Activated CD8-positive, alpha-beta T cell treated with anti-CD3 and anti-CD28 coated beads, Interleukin-2, amount 10 ng/mL, durations not matched to agents 7 days and 5 days (primary cell): ENCODE measurements at regions not wholly inside any gene's neighbourhood (a gene's known extent, or its start where the extent isn't known, plus 50 kb on each side); places are given as distances from the start of the nearest gene placed in this dataset.
"Not testable (repeated sequence)": the region's sequence is repeated elsewhere in the genome, so short reads cannot be mapped to it uniquely, and the experiment has no call there.

Experiments
- ATAC-seq: fragments of 150-1000 bp; cut with Tn5 transposase; one replicate; pipeline ENCODE4 v1.10.0; 2021; ENCODE audit warnings: moderate library complexity
- CTCF ChIA-PET: fragments of 350-600 bp; sonication (Branson Sonifier 250); formaldehyde crosslinking; loops from one replicate; lab custom pipeline; 2021; ENCODE audit warnings: antibody characterized with exemption; lab: Charles Lee
- POLR2A ChIA-PET: fragments of 350-600 bp; sonication (Branson Sonifier 250); formaldehyde crosslinking; loops from one replicate; lab custom pipeline; 2021; ENCODE audit warnings: antibody characterized with exemption; lab: Charles Lee
- DNase-seq: peaks from one replicate; pipeline ENCODE4 v3.0.0-alpha.2; 2020
- H3K27ac Mint-ChIP-seq: one replicate; pipeline ENCODE4 v1.8.0; 2021; ENCODE audit warnings: mild to moderate bottlenecking, mixed read lengths
- H3K27me3 Mint-ChIP-seq: one replicate; pipeline ENCODE4 v1.8.0; 2021; ENCODE audit warnings: low read depth, mixed read lengths
- H3K36me3 Mint-ChIP-seq: one replicate; pipeline ENCODE4 v1.8.0; 2021; ENCODE audit warnings: low read depth, mixed read lengths
- H3K4me1 Mint-ChIP-seq: one replicate; pipeline ENCODE4 v1.8.0; 2021; ENCODE audit warnings: low read depth, mixed read lengths
- H3K4me3 Mint-ChIP-seq: one replicate; pipeline ENCODE4 v1.8.0; 2021; ENCODE audit warnings: mild to moderate bottlenecking, mixed read lengths
- H3K9me3 Mint-ChIP-seq: one replicate; pipeline ENCODE4 v1.8.0; 2022; ENCODE audit warnings: mixed read lengths; ENCODE audit not compliant: insufficient read depth

DNA sequence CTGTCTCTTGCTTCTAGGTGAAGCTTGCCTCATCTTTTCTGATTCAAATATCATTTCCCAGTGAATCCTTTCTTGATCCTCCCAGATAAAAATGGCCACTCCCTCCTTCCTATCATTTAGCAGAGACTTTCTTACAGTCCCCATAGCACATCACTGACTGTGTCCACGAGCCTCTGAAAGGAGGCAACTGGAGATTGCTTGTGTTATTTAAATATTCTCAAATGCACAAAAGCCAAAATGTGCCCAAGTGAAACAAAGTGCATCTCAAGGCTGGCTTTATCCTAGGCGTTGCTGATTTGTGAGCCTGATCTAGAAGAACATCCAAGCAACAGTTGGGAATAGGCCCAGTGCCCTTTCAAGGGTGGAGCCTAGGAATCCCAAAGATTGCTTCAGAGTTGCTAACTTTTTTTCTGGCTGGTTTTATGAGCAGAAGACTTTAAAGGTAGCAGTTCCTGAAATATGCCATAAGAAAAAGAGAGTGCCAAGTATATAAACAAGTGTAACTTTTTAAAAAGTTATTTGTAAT, 393.6 kb downstream of the CD83 start:
- Mint-ChIP-seq H3K27me3 (peaks cover 14% of the 10 kb centered on the region), H3K9me3 (no peaks in the 10 kb centered on the region), H3K4me3 (no peak overlapping the region), H3K36me3 (no peaks in the 10 kb centered on the region), H3K27ac (no peak overlapping the region), H3K4me1 (peaks cover 15% of the 10 kb centered on the region)
- ChIA-PET POLR2A (no interaction called here), CTCF (no interaction called here)
- no peak for DNase-seq
- no peak for ATAC-seq

DNA sequence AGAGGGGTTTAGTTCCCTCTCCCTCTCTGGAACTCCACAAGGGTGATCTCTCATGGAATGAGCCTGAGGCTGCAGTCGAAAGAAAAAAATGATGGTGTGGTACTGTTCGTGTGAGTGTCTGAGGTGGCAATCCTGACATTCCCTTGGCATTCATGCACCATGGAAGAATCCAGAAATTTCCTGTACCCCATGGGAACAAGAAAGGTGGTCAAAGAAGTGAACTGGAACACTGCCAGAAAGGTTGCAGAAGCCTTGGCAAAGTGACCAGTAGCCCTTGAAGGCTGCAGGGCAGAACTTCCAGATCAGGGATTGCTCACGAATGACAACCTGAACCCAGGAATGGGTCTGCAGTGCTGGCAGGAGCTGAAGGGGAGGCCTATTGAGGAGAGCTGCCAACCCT, 394.7 kb downstream of the CD83 start:
- H3K27ac Mint-ChIP-seq = no peak overlapping the region
- H3K9me3 Mint-ChIP-seq = no peaks in the 10 kb centered on the region
- peaks cover 14% of the 10 kb centered on the region for H3K27me3 Mint-ChIP-seq
- POLR2A ChIA-PET = no interaction called here
- no peak overlapping the region for H3K4me3 Mint-ChIP-seq
- H3K36me3 Mint-ChIP-seq = no peaks in the 10 kb centered on the region
- peaks cover 14% of the 10 kb centered on the region for H3K4me1 Mint-ChIP-seq
- ATAC-seq (no peak), DNase-seq (no peak)
- CTCF ChIA-PET = no interaction called here

- no peak for DNase-seq
- CTCF ChIA-PET = no interaction called here
- POLR2A ChIA-PET = no interaction called here
- H3K27ac Mint-ChIP-seq = no peak overlapping the region
- no peaks in the 10 kb centered on the region for H3K36me3 Mint-ChIP-seq
- H3K9me3 Mint-ChIP-seq = no peaks in the 10 kb centered on the region
- H3K27me3 Mint-ChIP-seq = peaks cover 14% of the 10 kb centered on the region
- H3K4me3 Mint-ChIP-seq = no peak overlapping the region
- peaks cover 14% of the 10 kb centered on the region for H3K4me1 Mint-ChIP-seq
- ATAC-seq = no peak
These were observed 396.2 kb downstream of the CD83 start for GRCh38 chr6:14513496-14514393.

DNA sequence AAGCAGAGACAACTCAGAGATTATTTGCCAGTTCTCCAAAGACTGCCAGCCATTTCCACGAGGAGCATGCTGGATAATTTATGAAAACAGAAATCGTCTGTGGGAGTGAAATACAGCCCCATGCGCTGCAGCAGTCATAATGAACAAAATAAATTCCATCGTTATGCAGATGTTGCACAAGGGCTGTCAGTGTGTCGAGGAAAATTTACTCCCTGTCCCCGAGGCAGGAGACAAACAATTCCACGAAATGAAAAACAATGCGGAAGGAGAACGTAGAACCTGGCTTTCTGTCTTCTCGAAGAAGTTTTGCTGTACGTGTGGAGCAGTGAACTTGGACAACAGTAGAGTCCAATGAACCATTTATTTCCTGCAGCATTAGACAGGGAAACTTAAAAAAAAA, 399.4 kb downstream of the CD83 start:
- no peaks in the 10 kb centered on the region for H3K36me3 Mint-ChIP-seq
- POLR2A ChIA-PET = interaction anchor here (0.8 kb wide), 1 partner anchor 46 kb away, joined by 3 read pairs; no protein-coding TSS in a partner anchor
- no peak for ATAC-seq
- no peak overlapping the region for H3K27ac Mint-ChIP-seq
- CTCF ChIA-PET = no interaction called here
- H3K4me1 Mint-ChIP-seq = peaks cover 14% of the 10 kb centered on the region
- DNase-seq = no peak
- H3K27me3 Mint-ChIP-seq = peaks cover 2% of the 10 kb centered on the region
- no peaks in the 10 kb centered on the region for H3K9me3 Mint-ChIP-seq
- H3K4me3 Mint-ChIP-seq = no peak overlapping the region

DNA sequence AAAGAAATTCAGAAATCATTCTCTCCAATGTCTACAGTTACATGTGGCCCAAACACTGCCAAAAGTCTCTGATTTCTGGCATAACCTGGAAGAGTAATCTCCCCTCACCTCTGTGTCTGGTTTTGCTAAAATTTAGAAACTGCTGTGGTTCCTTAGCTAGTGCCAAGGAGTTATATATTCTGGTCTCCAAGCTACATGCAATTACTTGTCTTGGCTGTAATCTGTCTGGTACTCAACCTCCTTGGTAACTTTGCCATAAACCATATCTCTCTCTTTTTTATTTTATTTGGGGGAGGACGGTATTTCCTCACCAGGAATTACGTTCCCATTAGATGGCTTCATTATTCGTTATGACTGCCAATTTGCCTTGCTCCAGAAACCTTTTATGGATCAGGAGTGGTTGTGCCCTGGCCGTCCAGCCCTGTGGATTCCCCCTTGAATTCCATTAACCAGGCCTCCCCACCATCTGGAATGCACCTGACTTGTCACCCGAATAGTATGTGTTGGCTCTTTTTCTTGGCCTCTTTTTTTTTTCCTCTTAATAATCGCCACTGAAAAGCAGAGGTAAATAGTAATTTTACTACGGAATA, 400.0 kb downstream of the CD83 start:
- no peak for DNase-seq
- ChIA-PET POLR2A (no interaction called here), CTCF (no interaction called here)
- Mint-ChIP-seq H3K27ac (no peak overlapping the region), H3K36me3 (no peaks in the 10 kb centered on the region), H3K9me3 (no peaks in the 10 kb centered on the region), H3K4me1 (peaks cover 14% of the 10 kb centered on the region), H3K4me3 (no peak overlapping the region), H3K27me3 (no peaks in the 10 kb centered on the region)
- ATAC-seq = no peak

DNA sequence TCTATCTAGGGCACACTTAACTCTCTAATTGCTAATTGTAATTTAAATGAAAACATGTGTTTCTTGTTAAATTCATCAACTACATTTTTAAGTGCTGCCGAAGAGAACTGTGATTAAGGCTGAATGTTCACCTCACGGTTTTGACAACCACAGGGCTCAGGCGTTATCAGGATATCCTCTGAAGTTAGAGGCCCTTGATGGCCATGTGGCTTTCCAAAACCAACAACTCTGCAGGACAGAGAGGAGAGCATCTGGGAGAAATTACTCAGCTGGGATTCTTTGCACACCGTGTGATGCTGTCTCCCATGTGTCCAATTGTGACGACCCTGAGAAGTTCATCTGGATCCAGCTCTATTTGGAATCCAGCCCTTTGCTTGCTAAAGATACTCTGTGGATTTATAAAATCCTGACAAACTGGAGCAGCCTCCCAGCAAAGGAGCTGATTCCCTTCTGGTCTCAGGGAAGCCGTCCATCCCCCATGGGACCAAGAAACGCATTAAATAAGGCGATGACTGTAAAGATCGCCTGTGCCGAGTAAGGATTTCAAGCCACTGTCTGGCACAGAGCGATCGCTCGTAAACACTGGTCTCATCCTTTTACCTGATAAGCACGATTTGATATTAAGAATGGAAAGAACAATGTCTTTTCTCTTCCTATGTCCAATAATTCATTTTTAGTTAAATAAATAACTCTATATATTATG, 401.1 kb downstream of the CD83 start:
- Mint-ChIP-seq H3K4me1 (peaks cover 9% of the 10 kb centered on the region), H3K27me3 (no peaks in the 10 kb centered on the region), H3K4me3 (no peak overlapping the region), H3K9me3 (no peaks in the 10 kb centered on the region), H3K36me3 (no peaks in the 10 kb centered on the region), H3K27ac (no peak overlapping the region)
- ATAC-seq (no peak), DNase-seq (no peak)
- CTCF ChIA-PET = no interaction called here
- POLR2A ChIA-PET = no interaction called here

DNA sequence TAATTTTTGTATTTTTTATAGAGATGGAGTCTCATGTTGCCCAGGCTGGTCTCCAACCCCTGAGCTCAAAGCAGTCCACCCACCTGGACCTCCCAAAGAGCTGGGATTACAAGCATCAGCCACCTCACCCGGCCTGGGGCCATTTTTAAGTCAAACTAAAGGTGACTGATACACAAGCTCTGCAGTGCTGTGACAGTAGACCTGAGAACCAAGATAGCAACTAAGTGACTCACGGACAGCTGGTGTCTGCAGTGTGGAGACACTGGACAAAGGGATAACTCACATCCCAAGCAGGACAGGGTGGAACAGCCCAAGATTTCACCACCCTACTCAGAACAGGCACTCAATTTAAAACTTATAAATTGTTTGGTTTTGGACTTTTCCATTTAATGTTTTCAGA, 402.5 kb downstream of the CD83 start:
- CTCF ChIA-PET = no interaction called here
- no peaks in the 10 kb centered on the region for H3K27me3 Mint-ChIP-seq
- ATAC-seq (no peak), DNase-seq (no peak)
- no peaks in the 10 kb centered on the region for H3K36me3 Mint-ChIP-seq
- no peak overlapping the region for H3K27ac Mint-ChIP-seq
- H3K4me1 Mint-ChIP-seq = peaks cover 6% of the 10 kb centered on the region
- H3K4me3 Mint-ChIP-seq = no peak overlapping the region
- POLR2A ChIA-PET = no interaction called here
- no peaks in the 10 kb centered on the region for H3K9me3 Mint-ChIP-seq

DNA sequence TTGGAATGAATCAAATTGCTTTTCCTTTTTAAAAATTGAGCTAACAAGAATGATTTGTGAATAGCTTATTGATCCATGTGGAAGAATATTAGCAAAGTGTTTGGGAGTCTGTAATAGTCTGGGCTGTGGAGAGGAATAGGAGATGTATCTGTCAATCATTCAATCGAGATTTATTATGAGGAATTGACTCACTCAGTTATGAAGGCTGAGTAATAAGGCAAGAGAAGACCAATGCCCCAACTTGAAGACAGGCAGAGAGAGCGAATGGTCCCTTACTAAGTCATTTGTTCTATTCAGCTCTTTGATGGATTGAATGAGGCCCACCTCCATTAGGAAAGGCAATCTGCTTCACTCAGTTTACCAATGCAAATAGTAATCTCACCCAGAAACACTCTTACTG, 403.0 kb downstream of the CD83 start:
- Mint-ChIP-seq H3K4me1 (peaks cover 6% of the 10 kb centered on the region), H3K9me3 (no peaks in the 10 kb centered on the region), H3K4me3 (no peak overlapping the region), H3K27ac (no peak overlapping the region), H3K36me3 (no peaks in the 10 kb centered on the region), H3K27me3 (no peaks in the 10 kb centered on the region)
- POLR2A ChIA-PET = no interaction called here
- CTCF ChIA-PET = interaction anchor here (0.6 to 0.7 kb wide), 2 partner anchors 169 to 438 kb away, joined by 3 to 4 read pairs; no protein-coding TSS in a partner anchor
- DNase-seq (no peak), ATAC-seq (no peak)

DNA sequence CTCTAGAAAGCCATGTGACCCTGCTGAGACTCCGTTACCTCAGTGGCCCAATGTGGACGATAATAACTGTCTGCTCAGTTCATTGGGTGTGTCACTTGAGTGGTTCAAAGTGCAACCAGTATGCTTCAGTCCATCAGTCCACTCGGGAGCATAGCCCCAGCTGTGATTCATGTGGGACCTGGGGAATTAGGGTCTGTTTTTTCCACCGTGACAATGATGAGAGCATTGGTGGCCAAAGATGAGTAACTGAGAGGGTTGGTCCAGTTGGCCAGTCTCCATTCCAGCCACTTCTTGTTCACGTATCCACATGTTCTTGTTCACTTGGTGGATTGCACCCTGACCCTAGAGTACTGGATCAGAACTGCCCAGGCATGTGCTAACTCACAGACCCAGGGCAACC, 403.6 kb downstream of the CD83 start:
- ATAC-seq (no peak), DNase-seq (no peak)
- H3K9me3 Mint-ChIP-seq = peaks cover 1% of the 10 kb centered on the region
- H3K4me1 Mint-ChIP-seq = peaks cover 5% of the 10 kb centered on the region
- no peak overlapping the region for H3K27ac Mint-ChIP-seq
- no peak overlapping the region for H3K4me3 Mint-ChIP-seq
- ChIA-PET CTCF (no interaction called here), POLR2A (no interaction called here)
- no peaks in the 10 kb centered on the region for H3K27me3 Mint-ChIP-seq
- H3K36me3 Mint-ChIP-seq = no peaks in the 10 kb centered on the region

- DNase-seq, H3K27me3 Mint-ChIP-seq, H3K36me3 Mint-ChIP-seq, H3K9me3 Mint-ChIP-seq, H3K27ac Mint-ChIP-seq, H3K4me3 Mint-ChIP-seq, POLR2A ChIA-PET, H3K4me1 Mint-ChIP-seq, ATAC-seq: not testable (repeated sequence)
- CTCF ChIA-PET = interaction anchor here (0.7 kb wide), 1 partner anchor 189 kb away, joined by 3 read pairs; no protein-coding TSS in a partner anchor
These were observed 404.3 kb downstream of the CD83 start for GRCh38 chr6:14521861-14522260.

DNA sequence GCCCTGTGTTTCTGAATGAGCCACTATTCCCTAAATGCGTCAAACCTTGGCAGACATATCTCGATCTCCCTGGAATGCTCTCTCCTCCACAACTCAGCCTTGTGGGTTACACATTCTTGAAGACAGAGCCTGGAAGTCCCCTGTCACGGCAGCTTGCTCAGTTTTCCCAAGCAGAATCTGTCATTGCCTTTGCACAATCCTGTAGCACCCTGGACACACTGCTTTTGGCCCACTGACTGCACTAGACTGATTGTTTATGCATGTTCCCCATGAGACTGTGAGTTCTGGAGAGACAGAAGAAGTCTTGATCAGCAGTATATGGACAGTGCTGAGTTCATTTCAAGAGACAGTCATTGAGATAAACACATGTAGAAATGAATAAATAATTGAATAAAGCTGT, 406.7 kb downstream of the CD83 start:
- Mint-ChIP-seq H3K27me3 (no peaks in the 10 kb centered on the region), H3K27ac (no peak overlapping the region), H3K9me3 (peaks cover 17% of the 10 kb centered on the region), H3K4me3 (no peak overlapping the region), H3K36me3 (peaks cover 4% of the 10 kb centered on the region), H3K4me1 (peaks cover 6% of the 10 kb centered on the region)
- ATAC-seq (no peak), DNase-seq (no peak)
- POLR2A ChIA-PET = no interaction called here
- CTCF ChIA-PET = no interaction called here

DNA sequence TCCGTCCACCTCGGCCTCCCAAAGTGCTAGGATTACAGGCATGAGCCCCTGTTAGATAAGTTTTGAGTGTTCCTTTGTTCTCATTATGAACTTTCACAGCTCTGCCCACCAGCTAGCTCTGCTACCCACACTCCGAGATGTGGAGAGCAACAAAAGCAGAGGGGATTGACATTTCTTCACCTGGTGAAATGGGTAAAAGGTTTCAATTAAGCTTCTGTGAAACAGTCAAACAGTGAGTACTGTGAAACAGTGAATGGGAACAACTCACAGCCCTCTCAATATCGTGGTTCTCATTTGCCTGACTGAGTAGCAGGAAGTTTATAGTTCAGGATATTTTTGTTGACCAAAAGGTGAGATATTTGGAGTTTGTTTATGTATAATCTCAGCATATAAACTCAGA, 412.8 kb downstream of the CD83 start:
- Mint-ChIP-seq H3K4me3 (no peak overlapping the region), H3K4me1 (peaks cover 6% of the 10 kb centered on the region), H3K27ac (no peak overlapping the region), H3K36me3 (peaks cover 4% of the 10 kb centered on the region), H3K27me3 (peaks cover 3% of the 10 kb centered on the region), H3K9me3 (peaks cover 17% of the 10 kb centered on the region)
- ChIA-PET POLR2A (no interaction called here), CTCF (interaction anchor here (0.6 to 1.8 kb wide), 2 partner anchors 99 to 181 kb away, joined by 3 to 4 read pairs; no protein-coding TSS in a partner anchor)
- ATAC-seq (no peak), DNase-seq (no peak)
